GM12878 (cell line): ENCODE measurements at regions not wholly inside any gene's neighbourhood (a gene's known extent, or its start where the extent isn't known, plus 50 kb on each side); places are given as distances from the start of the nearest gene placed in this dataset.

ENCODE experiments used
- ATAC-seq: fragments of 200-7000 bp; cut with Tn5 transposase; 3 replicates; pipeline ENCODE4 v1.9.1; 2020; ENCODE audit warnings: mild to moderate bottlenecking, moderate library complexity
- BruUV-seq: library from RNA; stranded (reverse); fragments of 400-500 nt; replicated peaks from 2 replicates; lab custom pipeline; 2021; lab: Mats Ljungman, UMichigan
- CTCF ChIA-PET: fragments of 300-600 bp; sonication (Branson Sonifier 250); formaldehyde crosslinking; extraction: SDS; loops from one replicate; lab custom pipeline; 2021; ENCODE audit warnings: inconsistent platforms; lab: Yijun Ruan, JAX
- POLR2A ChIA-PET: fragments of 350-600 bp; formaldehyde crosslinking; extraction: SDS; loops from one replicate; lab custom pipeline; 2021; ENCODE audit warnings: inconsistent platforms; lab: Charles Lee
- RAD21 ChIA-PET: fragments of 300-600 bp; sonication (Branson Sonifier 250); formaldehyde crosslinking; loops from one replicate; lab custom pipeline; 2023; ENCODE audit warnings: antibody characterized with exemption; ENCODE audit not compliant: unreplicated experiment; lab: Charles Lee
- SMC1A ChIA-PET: fragments of 300-600 bp; sonication (Branson Sonifier 250); formaldehyde crosslinking; loops from one replicate; lab custom pipeline; 2023; ENCODE audit not compliant: unreplicated experiment, uncharacterized antibody; lab: Charles Lee
- DNase-seq: peaks from one replicate; pipeline ENCODE4 v3.0.0-alpha.2; 2011; ENCODE audit warnings: low read depth, low spot score
- FAIRE-seq: peaks from 3 replicates; lab custom pipeline; 2011; peaks lifted over from hg19 to GRCh38; lab: Jason Lieb, UNC
- H2AFZ ChIP-seq: 2 replicates; pipeline ENCODE4 v1.6.0; 2011; ENCODE audit warnings: low read depth, low read length, control low read depth; ENCODE audit not compliant: control insufficient read depth
- H3K27ac ChIP-seq: 2 replicates; pipeline ENCODE4 v1.5.1; 2011; ENCODE audit warnings: control low read depth; ENCODE audit not compliant: control insufficient read depth, insufficient read depth
- H3K27me3 ChIP-seq, 2 experiments: replicated peaks in 1 of 2; 2 replicates each; pipeline versions ENCODE4 v1.6.0 to v1.6.1; 2011; ENCODE audit warnings: low read length in 1 of 2; ENCODE audit not compliant: control insufficient read depth in 2 of 2, insufficient read depth in 2 of 2
- H3K36me3 ChIP-seq, 2 experiments: 2 replicates each; pipeline ENCODE4 v1.5.1; 2011; ENCODE audit warnings: low read length in 1 of 2; ENCODE audit not compliant: control insufficient read depth in 2 of 2, insufficient read depth in 2 of 2
- H3K4me1 ChIP-seq: 2 replicates; pipeline ENCODE4 v1.6.1; 2011; ENCODE audit warnings: mild to moderate bottlenecking, low read length, moderate library complexity, mixed read lengths; ENCODE audit not compliant: control insufficient read depth, insufficient read depth
- H3K4me2 ChIP-seq: 2 replicates; pipeline ENCODE4 v1.6.0; 2011; ENCODE audit warnings: control low read depth; ENCODE audit not compliant: control insufficient read depth, insufficient read depth
- H3K4me3 ChIP-seq: fragments of 200-600 bp; sonication (generic); 2 replicates; pipeline ENCODE4 v1.5.1; 2016
- H3K79me2 ChIP-seq: 2 replicates; pipeline ENCODE4 v1.6.0; 2011; ENCODE audit warnings: low read length; ENCODE audit not compliant: control insufficient read depth, insufficient read depth
- H3K9ac ChIP-seq: 2 replicates; pipeline ENCODE4 v1.8.0; 2011; ENCODE audit warnings: low read length, control low read depth, mixed read lengths; ENCODE audit not compliant: control insufficient read depth, insufficient read depth
- H3K9me3 ChIP-seq: replicated peaks from 3 replicates; pipeline ENCODE4 v1.5.1; 2011; ENCODE audit warnings: mild to moderate bottlenecking, low read length; ENCODE audit not compliant: control insufficient read depth, insufficient read depth
- H4K20me1 ChIP-seq: 2 replicates; pipeline ENCODE4 v1.6.0; 2011; ENCODE audit not compliant: control insufficient read depth, insufficient read depth
- DPF2 ChIP-seq: fragments of 450-650 bp; IDR thresholded peaks from 2 replicates; pipeline ENCODE4 v1.6.1; 2017; ENCODE audit warnings: mild to moderate bottlenecking
- FOXM1 ChIP-seq: IDR thresholded peaks from 2 replicates; pipeline ENCODE4 v1.6.1; 2012; ENCODE audit warnings: low read depth, mild to moderate bottlenecking, inconsistent platforms, low read length, moderate library complexity
- IRF4 ChIP-seq: IDR thresholded peaks from 2 replicates; pipeline ENCODE4 v1.6.1; 2011; ENCODE audit warnings: low read depth, low read length
- MTA2 ChIP-seq: fragments of 450-650 bp; IDR thresholded peaks from 2 replicates; pipeline ENCODE4 v1.6.1; 2016; ENCODE audit warnings: low read depth, mild to moderate bottlenecking, moderate library complexity
- NFXL1 ChIP-seq: fragments of 450-650 bp; IDR thresholded peaks from 2 replicates; pipeline ENCODE4 v1.6.1; 2017; ENCODE audit warnings: antibody characterized with exemption, mild to moderate bottlenecking, borderline replicate concordance
- NFYA ChIP-seq: IDR thresholded peaks from 2 replicates; pipeline ENCODE4 v1.6.1; 2011; ENCODE audit warnings: low read depth, mild to moderate bottlenecking, low read length, improper control_type of control experiment, borderline replicate concordance
- PML ChIP-seq: IDR thresholded peaks from 2 replicates; pipeline ENCODE4 v1.6.1; 2012; ENCODE audit warnings: low read length, inconsistent platforms
- RAD51 ChIP-seq: fragments of 450-650 bp; IDR thresholded peaks from 2 replicates; pipeline ENCODE4 v1.6.1; 2016; ENCODE audit warnings: moderate library complexity, mild to moderate bottlenecking, inconsistent platforms
- RBBP5 ChIP-seq: fragments of 200-600 bp; sonication (generic); conservative IDR thresholded peaks from 2 replicates; pipeline ENCODE4 v1.6.1; 2016
- SMAD1 ChIP-seq: fragments of 450-650 bp; IDR thresholded peaks from 2 replicates; pipeline ENCODE4 v1.6.1; 2018; ENCODE audit warnings: mild to moderate bottlenecking, low read depth; ENCODE audit not compliant: partially characterized antibody
- STAT3 ChIP-seq: IDR thresholded peaks from 2 replicates; pipeline ENCODE4 v1.6.1; 2011; ENCODE audit warnings: low read depth, low read length, improper control_type of control experiment
- TBL1XR1 ChIP-seq: IDR thresholded peaks from 2 replicates; pipeline ENCODE4 v1.6.1; 2012; ENCODE audit warnings: low read depth, low read length, improper control_type of control experiment
- TCF7 ChIP-seq: IDR thresholded peaks from 2 replicates; pipeline ENCODE4 v1.6.1; 2014; ENCODE audit warnings: antibody characterized with exemption, borderline replicate concordance
- YBX1 ChIP-seq: fragments of 450-650 bp; IDR thresholded peaks from 2 replicates; pipeline ENCODE4 v1.6.1; 2016; ENCODE audit warnings: antibody characterized with exemption
- ZZZ3 ChIP-seq: IDR thresholded peaks from 2 replicates; pipeline ENCODE4 v1.6.1; 2011; ENCODE audit warnings: low read depth; ENCODE audit not compliant: control insufficient read depth, insufficient read length
- WGBS: methylation state at CpG from one replicate; pipeline ENCODE4 v1.1.6; 2016; ENCODE audit warnings: low lambda C conversion rate; ENCODE audit not compliant: insufficient replicate concordance, insufficient coverage; ENCODE audit errors: missing lambda C conversion rate; 5-methylcytosine and 5-hydroxymethylcytosine counted together
- in situ Hi-C: fragments of 300-500 bp; cut with MboI; formaldehyde crosslinking; loops from 9 replicates; pipeline ENCODE4 v1.14.3; 2018; ENCODE audit warnings: mixed read lengths
- intact Hi-C: fragments of 100-400 bp; cut with micrococcal nuclease; formaldehyde crosslinking; loops from one replicate; pipeline ENCODE4 v1.14.2; 2022; ENCODE audit not compliant: unreplicated experiment
- TF ChIP-seq, protein P1 (sequence below): fragments of 450-650 bp; IDR thresholded peaks from 2 replicates; pipeline ENCODE4 v1.6.1; 2016; ENCODE audit warnings: mild to moderate bottlenecking

DNA sequence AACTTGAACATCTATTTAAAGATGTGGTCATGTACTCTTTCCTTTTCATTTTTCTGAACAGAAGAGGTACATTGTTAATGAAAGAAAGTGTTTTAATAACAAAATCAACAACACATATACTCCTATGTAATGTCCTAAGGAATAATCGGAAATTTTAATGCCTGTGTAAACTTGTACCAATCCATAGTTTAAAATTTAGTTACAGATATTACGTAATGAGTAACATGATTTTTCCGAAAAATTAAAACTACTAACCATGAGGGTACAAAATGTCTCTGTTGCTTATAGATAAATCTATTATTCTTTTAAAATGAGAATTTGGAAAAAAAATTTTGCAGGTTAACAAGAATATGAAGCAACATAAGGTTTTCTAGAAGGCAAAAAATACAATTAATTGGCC lies 220.1 kb downstream of the BCAT1 start:
- no TSS peak for BruUV-seq
- Histone ChIP-seq H3K27me3 (peaks cover 0 to 5% of the 10 kb centered on the region in 2 experiments; a peak in 3 of 4 replicates), H3K4me2 (no peak overlapping the region), H3K9me3 (no peaks in the 10 kb centered on the region; the same call in 2 of the 3 replicates), H3K4me3 (no peak overlapping the region), H3K4me1 (peaks cover 7% of the 10 kb centered on the region), H3K79me2 (no peaks in the 10 kb centered on the region), H2AFZ (no peak overlapping the region), H3K36me3 (no peaks in the 10 kb centered on the region), H3K27ac (no peak overlapping the region), H3K9ac (no peak overlapping the region), H4K20me1 (no peaks in the 10 kb centered on the region)
- ChIA-PET RAD21 (no interaction called here), POLR2A (no interaction called here), CTCF (interaction anchor here (0.7 to 1.0 kb wide), 2 partner anchors 12 to 144 kb away, joined by 3 read pairs; no protein-coding TSS in a partner anchor), SMC1A (interaction anchor here (0.9 to 1.6 kb wide), 2 partner anchors 16 to 23 kb away, joined by 3 to 5 read pairs; no protein-coding TSS in a partner anchor)
- TF ChIP-seq DPF2 (no peak), ZZZ3 (no peak), STAT3 (no peak), SMAD1 (no peak), TBL1XR1 (no peak), NFXL1 (no peak), TCF7 (no peak), PML (no peak), IRF4 (no peak), RBBP5 (no peak), NFYA (no peak), YBX1 (no peak), RAD51 (no peak), MTA2 (no peak), FOXM1 (no peak)
- TF ChIP-seq, protein P1, sequence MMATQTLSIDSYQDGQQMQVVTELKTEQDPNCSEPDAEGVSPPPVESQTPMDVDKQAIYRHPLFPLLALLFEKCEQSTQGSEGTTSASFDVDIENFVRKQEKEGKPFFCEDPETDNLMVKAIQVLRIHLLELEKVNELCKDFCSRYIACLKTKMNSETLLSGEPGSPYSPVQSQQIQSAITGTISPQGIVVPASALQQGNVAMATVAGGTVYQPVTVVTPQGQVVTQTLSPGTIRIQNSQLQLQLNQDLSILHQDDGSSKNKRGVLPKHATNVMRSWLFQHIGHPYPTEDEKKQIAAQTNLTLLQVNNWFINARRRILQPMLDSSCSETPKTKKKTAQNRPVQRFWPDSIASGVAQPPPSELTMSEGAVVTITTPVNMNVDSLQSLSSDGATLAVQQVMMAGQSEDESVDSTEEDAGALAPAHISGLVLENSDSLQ = no peak
- no peak for ATAC-seq
- in situ Hi-C loops = no loop called here
- intact Hi-C loops = loop anchor here (5.0 kb wide), 1 partner anchor 367 kb away; no protein-coding TSS in a partner anchor
- WGBS = 52% methylated on average over 3 of the region's 3 CpGs
- no peak for DNase-seq
- no peak for FAIRE-seq
